GM12891 (cell line): ENCODE measurements at regions not wholly inside any gene's neighbourhood (a gene's known extent, or its start where the extent isn't known, plus 50 kb on each side); places are given as distances from the start of the nearest gene placed in this dataset.
A peak's percentile ranks its signal among the peaks of the same experiment; 100 is the strongest.

Experiments used
- DNase-seq: peaks from one replicate; pipeline ENCODE4 v3.0.0; 2011; ENCODE audit warnings: low spot score; ENCODE audit not compliant: insufficient read length
- FAIRE-seq: peaks from 2 replicates; lab custom pipeline; 2011; peaks lifted over from hg19 to GRCh38; lab: Jason Lieb, UNC
- PAX5 ChIP-seq: IDR thresholded peaks from 2 replicates; pipeline ENCODE4 v1.6.1; 2011; ENCODE audit warnings: low read length, moderate library complexity, mild to moderate bottlenecking; ENCODE audit not compliant: insufficient read depth, severe bottlenecking
- POLR2A ChIP-seq: IDR thresholded peaks from 2 replicates; pipeline ENCODE4 v1.6.1; 2011; ENCODE audit warnings: low read depth, low read length, control low read depth
- POLR2AphosphoS5 ChIP-seq: IDR thresholded peaks from 2 replicates; pipeline ENCODE4 v1.6.1; 2011; ENCODE audit warnings: low read depth, low read length, control low read depth
- POU2F2 ChIP-seq: IDR thresholded peaks from 2 replicates; pipeline ENCODE4 v1.6.1; 2011; ENCODE audit warnings: low read depth, mild to moderate bottlenecking, control low read depth, low read length, moderate library complexity
- SPI1 ChIP-seq: IDR thresholded peaks from 2 replicates; pipeline ENCODE4 v1.6.1; 2011; ENCODE audit warnings: low read depth, low read length, control low read depth
- TAF1 ChIP-seq: IDR thresholded peaks from 2 replicates; pipeline ENCODE4 v1.6.1; 2011; ENCODE audit warnings: low read depth, low read length, control low read depth

- DNase-seq (no peak), FAIRE-seq (no peak)
- TF ChIP-seq TAF1: no peak
- TF ChIP-seq PAX5: no peak
- no peak for TF ChIP-seq POLR2AphosphoS5
These were observed 1217.1 kb upstream of the CELF2 start for GRCh38 chr10:9800571-9800970.

GRCh38 chr10:9807846-9808245 lies 1209.8 kb upstream of the CELF2 start:
- DNase-seq (no peak), FAIRE-seq (no peak)
- TF ChIP-seq PAX5: no peak
- no peak for TF ChIP-seq POU2F2
- TF ChIP-seq POLR2AphosphoS5: no peak
- no peak for TF ChIP-seq SPI1
- TF ChIP-seq TAF1: no peak
- TF ChIP-seq POLR2A: no peak

GRCh38 chr10:9811601-9812000 lies 1206.1 kb upstream of the CELF2 start:
- no peak for TF ChIP-seq POU2F2
- FAIRE-seq (no peak), DNase-seq (no peak)

GRCh38 chr10:9814285-9814864 lies 1203.3 kb upstream of the CELF2 start:
- DNase-seq (no peak), FAIRE-seq (no peak)
- no peak for TF ChIP-seq PAX5
- no peak for TF ChIP-seq POU2F2
- TF ChIP-seq POLR2AphosphoS5: no peak
- TF ChIP-seq TAF1: no peak
- TF ChIP-seq POLR2A: no peak
- no peak for TF ChIP-seq SPI1

GRCh38 chr10:9819756-9820494 lies 1197.7 kb upstream of the CELF2 start:
- DNase-seq: no peak
- no peak for FAIRE-seq
- no peak for TF ChIP-seq POLR2A
- no peak for TF ChIP-seq SPI1
- no peak for TF ChIP-seq PAX5
- TF ChIP-seq POU2F2: no peak
- TF ChIP-seq POLR2AphosphoS5: no peak
- TF ChIP-seq TAF1: no peak

GRCh38 chr10:9823268-9823930 lies 1194.3 kb upstream of the CELF2 start:
- no peak for TF ChIP-seq TAF1
- no peak for TF ChIP-seq POLR2A
- TF ChIP-seq PAX5: no peak
- TF ChIP-seq SPI1: no peak
- TF ChIP-seq POU2F2: no peak
- no peak for TF ChIP-seq POLR2AphosphoS5
- no peak for DNase-seq
- no peak for FAIRE-seq

GRCh38 chr10:9824631-9825071 lies 1193.0 kb upstream of the CELF2 start:
- TF ChIP-seq POU2F2 (peak; percentile 56), POLR2AphosphoS5 (no peak)
- no peak for FAIRE-seq
- DNase-seq: no peak

- FAIRE-seq (no peak), DNase-seq (no peak)
- TF ChIP-seq PAX5 (no peak), TAF1 (no peak), POLR2A (no peak)
These were observed 1192.1 kb upstream of the CELF2 start for GRCh38 chr10:9825491-9826018.

- FAIRE-seq: no peak
- DNase-seq: no peak
- TF ChIP-seq POU2F2 (no peak), TAF1 (no peak), PAX5 (no peak), SPI1 (no peak), POLR2A (no peak), POLR2AphosphoS5 (no peak)
These were observed 1189.6 kb upstream of the CELF2 start for GRCh38 chr10:9828110-9828509.

GRCh38 chr10:9833942-9834341 lies 1183.7 kb upstream of the CELF2 start:
- no peak for DNase-seq
- TF ChIP-seq PAX5 (no peak), POLR2A (no peak), POLR2AphosphoS5 (no peak), POU2F2 (no peak), TAF1 (no peak), SPI1 (no peak)
- no peak for FAIRE-seq
